Esophagus squamous epithelium (tissue), 4 donors: ENCODE measurements at regions not wholly inside any gene's neighbourhood (a gene's known extent, or its start where the extent isn't known, plus 50 kb on each side); places are given as distances from the start of the nearest gene placed in this dataset.

Experiments used
- POLR2A ChIP-seq, 4 donors: fragments of 450-650 bp; IDR thresholded peaks; one replicate each; pipeline ENCODE4 v1.6.1; 2017; ENCODE audit warnings: antibody characterized with exemption in 4 of 4, mild to moderate bottlenecking in 4 of 4, moderate library complexity in 3 of 4
- TF ChIP-seq, protein P1 (sequence below), 6 experiments: fragments of 450-650 bp in 4 of 6; fragments of 200-600 bp in 2 of 6; sonication (generic) in 2 of 6; IDR thresholded peaks; one replicate each; pipeline ENCODE4 v1.5.1; 2016 to 2019; ENCODE audit warnings: antibody characterized with exemption in 6 of 6, mild to moderate bottlenecking in 4 of 6, moderate library complexity in 4 of 6

GRCh38 chr1:63064135-63064534 is 258.2 kb upstream of the FOXD3 start:
- TF ChIP-seq, protein P1, sequence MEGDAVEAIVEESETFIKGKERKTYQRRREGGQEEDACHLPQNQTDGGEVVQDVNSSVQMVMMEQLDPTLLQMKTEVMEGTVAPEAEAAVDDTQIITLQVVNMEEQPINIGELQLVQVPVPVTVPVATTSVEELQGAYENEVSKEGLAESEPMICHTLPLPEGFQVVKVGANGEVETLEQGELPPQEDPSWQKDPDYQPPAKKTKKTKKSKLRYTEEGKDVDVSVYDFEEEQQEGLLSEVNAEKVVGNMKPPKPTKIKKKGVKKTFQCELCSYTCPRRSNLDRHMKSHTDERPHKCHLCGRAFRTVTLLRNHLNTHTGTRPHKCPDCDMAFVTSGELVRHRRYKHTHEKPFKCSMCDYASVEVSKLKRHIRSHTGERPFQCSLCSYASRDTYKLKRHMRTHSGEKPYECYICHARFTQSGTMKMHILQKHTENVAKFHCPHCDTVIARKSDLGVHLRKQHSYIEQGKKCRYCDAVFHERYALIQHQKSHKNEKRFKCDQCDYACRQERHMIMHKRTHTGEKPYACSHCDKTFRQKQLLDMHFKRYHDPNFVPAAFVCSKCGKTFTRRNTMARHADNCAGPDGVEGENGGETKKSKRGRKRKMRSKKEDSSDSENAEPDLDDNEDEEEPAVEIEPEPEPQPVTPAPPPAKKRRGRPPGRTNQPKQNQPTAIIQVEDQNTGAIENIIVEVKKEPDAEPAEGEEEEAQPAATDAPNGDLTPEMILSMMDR (IDR thresholded peaks at IDR 0.05), result no peak
- TF ChIP-seq POLR2A (IDR thresholded peaks at IDR 0.05), result no peak
